Activated naive CD4-positive, alpha-beta T cell treated with anti-CD3 and anti-CD28 coated beads, Interleukin-2, amount 10 ng/mL, durations not matched to agents 7 days and 5 days (primary cell): ENCODE measurements at regions not wholly inside any gene's neighbourhood (a gene's known extent, or its start where the extent isn't known, plus 50 kb on each side); places are given as distances from the start of the nearest gene placed in this dataset.

Source experiments
- CTCF ChIA-PET: fragments of 350-600 bp; sonication (Branson Sonifier 250); formaldehyde crosslinking; loops from one replicate; lab custom pipeline; 2021; ENCODE audit warnings: antibody characterized with exemption; lab: Charles Lee
- DNase-seq: peaks from one replicate; pipeline ENCODE4 v3.0.0-alpha.2; 2020
- H3K27ac Mint-ChIP-seq: one replicate; pipeline ENCODE4 v1.8.0; 2021; ENCODE audit warnings: mild to moderate bottlenecking, moderate library complexity, mixed read lengths
- H3K27me3 Mint-ChIP-seq: one replicate; pipeline ENCODE4 v1.8.0; 2021; ENCODE audit warnings: mild to moderate bottlenecking, mixed read lengths
- H3K36me3 Mint-ChIP-seq: one replicate; pipeline ENCODE4 v1.8.0; 2021; ENCODE audit warnings: mixed read lengths
- H3K4me1 Mint-ChIP-seq: one replicate; pipeline ENCODE4 v1.8.0; 2021; ENCODE audit warnings: mixed read lengths
- H3K4me3 Mint-ChIP-seq: one replicate; pipeline ENCODE4 v1.8.0; 2021; ENCODE audit warnings: mild to moderate bottlenecking, moderate library complexity, mixed read lengths
- H3K9me3 Mint-ChIP-seq: one replicate; pipeline ENCODE4 v1.8.0; 2021; ENCODE audit warnings: mixed read lengths

DNA sequence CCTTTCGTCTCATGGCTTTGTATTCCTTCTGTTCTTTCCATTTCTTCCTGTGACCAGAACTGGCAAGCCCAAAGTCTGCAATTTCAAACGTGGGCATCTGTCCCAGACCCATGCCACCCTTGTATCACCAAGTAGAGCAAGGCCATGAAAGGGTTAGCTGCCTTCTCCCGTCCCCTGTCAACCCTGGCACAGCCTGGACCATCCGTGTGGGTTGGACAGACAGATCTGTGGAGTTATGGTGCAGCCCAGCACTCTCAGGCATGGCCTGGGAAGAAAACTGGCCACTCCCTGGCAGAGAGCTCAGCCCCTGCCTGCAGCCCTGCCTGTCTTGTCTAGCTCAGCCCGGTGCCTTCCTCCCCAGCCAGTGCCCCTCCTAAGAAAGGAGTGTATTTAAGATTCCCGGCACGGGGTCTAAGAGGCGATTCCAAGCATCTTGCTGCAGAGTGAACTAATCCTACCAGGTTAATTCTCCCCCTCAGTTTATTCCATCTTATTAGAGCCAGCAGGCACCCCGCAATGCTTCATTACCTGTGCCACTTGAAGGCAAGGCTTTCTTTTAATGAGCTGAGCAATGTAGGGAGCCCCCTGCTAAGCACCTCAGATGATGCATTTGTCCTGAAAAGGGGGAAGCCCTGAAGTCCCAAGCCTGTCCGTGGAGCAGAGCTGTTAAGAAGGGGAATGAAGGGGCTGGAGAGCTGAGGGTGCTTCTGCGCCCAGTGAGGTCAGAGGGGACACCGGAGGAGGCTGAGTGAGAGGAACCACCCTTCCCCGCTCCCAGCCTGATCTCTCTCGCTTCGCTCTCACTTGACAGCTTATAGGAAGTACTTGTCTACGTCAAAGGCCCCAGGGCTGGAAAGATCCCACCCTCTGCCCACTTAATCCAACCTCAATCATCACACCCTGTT, 130.6 kb downstream of the SPATA19 start:
- Mint-ChIP-seq H3K9me3 (no peaks in the 10 kb centered on the region), H3K36me3 (no peaks in the 10 kb centered on the region), H3K27ac (no peak overlapping the region), H3K4me3 (no peak overlapping the region), H3K27me3 (peaks cover 5% of the 10 kb centered on the region), H3K4me1 (no peaks in the 10 kb centered on the region)
- DNase-seq, result no peak
- CTCF ChIA-PET, result no interaction called here

- DNase-seq, result no peak
- Mint-ChIP-seq H3K27ac (no peak overlapping the region), H3K9me3 (no peaks in the 10 kb centered on the region), H3K36me3 (no peaks in the 10 kb centered on the region), H3K27me3 (peaks cover 5% of the 10 kb centered on the region), H3K4me3 (no peak overlapping the region), H3K4me1 (no peaks in the 10 kb centered on the region)
- CTCF ChIA-PET, result no interaction called here
Measured at GRCh38 chr11:133713844-133714243, 131.5 kb downstream of the SPATA19 start.

DNA sequence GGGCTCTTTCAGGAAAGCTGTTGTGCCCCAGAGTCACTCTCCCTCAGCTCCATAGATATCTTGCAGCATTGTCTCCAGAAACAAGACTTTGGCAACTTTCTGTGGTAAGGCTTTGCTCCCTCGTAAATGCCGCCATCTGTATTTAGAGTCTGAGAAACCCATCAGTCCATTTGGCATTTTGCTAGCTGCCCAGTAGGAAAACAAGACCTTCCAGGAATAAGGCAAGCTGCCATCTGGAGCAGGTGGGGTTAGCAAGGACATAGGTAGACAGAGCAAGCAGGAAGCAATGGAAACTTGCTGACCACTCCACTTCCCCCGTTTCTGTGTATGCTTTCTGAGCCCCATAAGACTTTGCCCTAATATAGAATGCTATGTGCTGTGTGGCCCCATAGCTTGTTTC, 131.9 kb downstream of the SPATA19 start:
- Mint-ChIP-seq H3K4me3 (no peak overlapping the region), H3K27me3 (peaks cover 5% of the 10 kb centered on the region), H3K4me1 (no peaks in the 10 kb centered on the region), H3K36me3 (no peaks in the 10 kb centered on the region), H3K27ac (no peak overlapping the region), H3K9me3 (no peaks in the 10 kb centered on the region)
- CTCF ChIA-PET, result no interaction called here
- no peak for DNase-seq

DNA sequence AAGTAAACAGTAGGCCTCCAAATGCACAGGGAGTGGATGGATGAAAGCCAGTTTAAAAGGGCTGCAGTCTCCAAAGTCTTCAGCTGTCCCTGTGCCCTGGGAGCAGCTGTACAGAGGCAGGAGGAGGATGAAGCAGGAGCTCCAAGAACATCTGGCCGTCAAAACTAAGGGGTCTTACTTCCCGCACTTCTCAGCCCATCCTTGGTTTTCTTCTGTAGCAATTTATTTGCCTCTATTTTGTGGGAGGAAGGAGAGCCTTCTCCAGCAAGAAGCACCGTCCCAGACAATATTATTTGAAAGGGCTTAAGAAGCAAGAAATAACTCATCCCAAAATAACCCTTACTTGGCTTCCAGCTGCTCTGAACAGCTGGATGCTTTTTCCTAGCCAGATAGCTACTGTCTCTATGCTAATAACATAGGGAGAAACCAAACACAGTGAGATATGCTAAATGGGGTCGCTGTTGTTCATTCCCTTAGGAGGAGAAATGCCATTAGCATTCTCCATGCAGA, 133.2 kb downstream of the SPATA19 start:
- DNase-seq, result no peak
- H3K27ac Mint-ChIP-seq, result no peak overlapping the region
- no peaks in the 10 kb centered on the region for H3K4me1 Mint-ChIP-seq
- no peak overlapping the region for H3K4me3 Mint-ChIP-seq
- no peaks in the 10 kb centered on the region for H3K9me3 Mint-ChIP-seq
- no peaks in the 10 kb centered on the region for H3K36me3 Mint-ChIP-seq
- CTCF ChIA-PET, result no interaction called here
- H3K27me3 Mint-ChIP-seq, result peaks cover 5% of the 10 kb centered on the region

GRCh38 chr11:133711545-133711944, 133.8 kb downstream of the SPATA19 start:
- Mint-ChIP-seq H3K27me3 (peaks cover 5% of the 10 kb centered on the region), H3K4me1 (no peaks in the 10 kb centered on the region), H3K27ac (no peak overlapping the region), H3K36me3 (no peaks in the 10 kb centered on the region), H3K9me3 (no peaks in the 10 kb centered on the region), H3K4me3 (no peak overlapping the region)
- CTCF ChIA-PET, result no interaction called here
- DNase-seq, result no peak

DNA sequence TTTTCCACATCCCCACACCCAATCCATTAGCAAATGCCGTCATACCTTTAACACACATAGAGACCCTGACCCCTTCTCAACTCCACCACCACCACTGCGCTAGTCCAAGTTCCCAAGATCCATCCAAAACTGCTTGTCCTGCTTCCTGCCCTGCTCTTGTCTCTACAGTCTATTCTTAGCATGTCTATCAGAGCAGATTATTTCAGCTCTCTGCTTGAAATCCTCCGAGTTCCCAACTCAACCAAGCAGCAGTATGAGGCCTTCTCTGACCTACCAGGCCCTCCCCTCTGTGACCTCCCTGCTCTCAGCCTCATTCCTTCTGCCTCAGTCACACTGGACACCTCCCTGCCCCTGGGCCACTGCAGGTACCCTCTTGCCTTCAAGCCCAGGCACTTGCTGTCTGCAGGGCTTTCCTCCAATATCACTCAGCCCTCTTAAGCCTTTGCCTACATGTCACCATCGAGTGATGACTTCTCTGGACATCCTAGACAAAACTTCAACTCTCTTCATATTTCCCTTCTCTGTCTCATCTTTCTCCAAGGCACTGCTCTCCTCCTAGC, 134.6 kb downstream of the SPATA19 start:
- DNase-seq, result no peak
- Mint-ChIP-seq H3K9me3 (no peaks in the 10 kb centered on the region), H3K4me3 (no peak overlapping the region), H3K4me1 (no peaks in the 10 kb centered on the region), H3K27me3 (peaks cover 4% of the 10 kb centered on the region), H3K27ac (no peak overlapping the region), H3K36me3 (no peaks in the 10 kb centered on the region)
- CTCF ChIA-PET, result no interaction called here

GRCh38 chr11:133710241-133710640, 135.1 kb downstream of the SPATA19 start:
- Mint-ChIP-seq H3K27ac (no peak overlapping the region), H3K9me3 (no peaks in the 10 kb centered on the region), H3K36me3 (no peaks in the 10 kb centered on the region), H3K4me3 (no peak overlapping the region), H3K4me1 (no peaks in the 10 kb centered on the region), H3K27me3 (no peaks in the 10 kb centered on the region)
- CTCF ChIA-PET, result no interaction called here
- no peak for DNase-seq

DNA sequence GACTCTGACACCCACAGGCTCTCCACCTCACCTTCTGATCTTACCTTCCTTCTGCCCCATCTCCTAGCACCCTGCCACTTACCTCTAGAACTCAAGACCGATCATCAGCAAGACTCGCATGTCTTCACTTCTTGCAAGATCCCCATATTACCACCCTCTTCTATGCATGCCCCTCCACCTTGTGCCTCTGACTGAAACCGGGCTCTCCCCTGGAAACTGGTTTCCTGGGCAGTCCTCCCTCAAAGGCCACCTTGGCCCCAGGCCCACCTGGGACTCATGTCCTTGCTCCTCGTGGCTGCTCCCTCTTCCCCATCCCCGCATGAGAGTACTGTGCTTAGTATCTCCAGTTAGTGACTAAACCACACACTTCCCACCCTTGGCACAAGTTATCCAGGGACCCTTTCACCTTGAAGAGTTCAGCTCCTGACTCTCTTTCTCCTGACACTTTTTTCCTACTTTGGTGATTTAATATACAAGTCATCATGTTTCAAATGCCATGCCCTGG, 136.7 kb downstream of the SPATA19 start:
- CTCF ChIA-PET, result no interaction called here
- Mint-ChIP-seq H3K4me1 (no peaks in the 10 kb centered on the region), H3K27me3 (no peaks in the 10 kb centered on the region), H3K27ac (no peak overlapping the region), H3K9me3 (no peaks in the 10 kb centered on the region), H3K4me3 (no peak overlapping the region), H3K36me3 (no peaks in the 10 kb centered on the region)
- no peak for DNase-seq

- Mint-ChIP-seq H3K27me3 (no peaks in the 10 kb centered on the region), H3K27ac (no peak overlapping the region)
Measured at GRCh38 chr11:133706925-133707794, 138.2 kb downstream of the SPATA19 start.

GRCh38 chr11:133705873-133706272, 139.4 kb downstream of the SPATA19 start:
- H3K27ac Mint-ChIP-seq, result no peak overlapping the region

More at GRCh38 chr11:133706925-133707794, 138.2 kb downstream of the SPATA19 start:
- Mint-ChIP-seq H3K4me3 (no peak overlapping the region), H3K9me3 (no peaks in the 10 kb centered on the region), H3K4me1 (no peaks in the 10 kb centered on the region), H3K36me3 (no peaks in the 10 kb centered on the region)
- DNase-seq, result no peak
- CTCF ChIA-PET, result no interaction called here

DNA sequence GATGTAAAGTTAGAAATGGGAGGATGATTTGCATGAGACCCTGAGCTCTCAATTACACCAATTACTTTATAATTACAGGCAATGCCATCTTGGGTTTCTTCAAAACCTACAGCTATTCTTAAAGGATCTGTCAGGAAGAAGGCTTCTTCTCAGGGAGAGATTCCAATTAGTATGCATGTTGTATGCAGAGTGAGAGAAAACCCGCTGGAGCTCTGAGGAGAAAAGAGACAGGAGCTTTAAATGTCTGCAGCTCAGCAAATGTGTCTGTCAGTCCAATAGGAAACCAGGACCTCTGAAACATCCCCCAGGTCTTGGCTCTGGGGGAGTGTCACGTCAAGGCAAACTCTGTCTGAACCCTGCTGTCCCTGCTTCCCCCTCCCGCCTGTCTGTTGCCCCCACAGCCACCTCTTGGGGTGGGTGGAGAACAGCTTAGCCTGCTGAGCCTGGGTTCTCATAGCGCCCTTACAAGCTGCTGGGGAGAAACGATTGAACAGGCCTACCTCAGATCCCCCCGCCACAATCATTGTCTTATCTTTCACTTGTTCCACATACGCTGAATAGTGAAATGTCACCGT, 140.2 kb downstream of the SPATA19 start:
- H3K36me3 Mint-ChIP-seq, result no peaks in the 10 kb centered on the region
- H3K4me3 Mint-ChIP-seq, result no peak overlapping the region
- DNase-seq, result no peak
- H3K27me3 Mint-ChIP-seq, result no peaks in the 10 kb centered on the region
- CTCF ChIA-PET, result no interaction called here
- no peaks in the 10 kb centered on the region for H3K4me1 Mint-ChIP-seq
- no peaks in the 10 kb centered on the region for H3K9me3 Mint-ChIP-seq
- H3K27ac Mint-ChIP-seq, result no peak overlapping the region

More at GRCh38 chr11:133705873-133706272, 139.4 kb downstream of the SPATA19 start:
- H3K27me3 Mint-ChIP-seq, result no peaks in the 10 kb centered on the region
- CTCF ChIA-PET, result no interaction called here
- no peaks in the 10 kb centered on the region for H3K4me1 Mint-ChIP-seq
- no peak overlapping the region for H3K4me3 Mint-ChIP-seq
- no peak for DNase-seq
- no peaks in the 10 kb centered on the region for H3K9me3 Mint-ChIP-seq
- no peaks in the 10 kb centered on the region for H3K36me3 Mint-ChIP-seq

GRCh38 chr11:133699071-133699470, 146.2 kb downstream of the SPATA19 start:
- H3K27ac Mint-ChIP-seq, result no peak overlapping the region
- H3K9me3 Mint-ChIP-seq, result no peaks in the 10 kb centered on the region
- DNase-seq, result no peak
- CTCF ChIA-PET, result interaction anchor here (0.5 to 1.1 kb wide), 2 partner anchors 23 to 1170 kb away, joined by 3 read pairs; no protein-coding TSS in a partner anchor
- H3K27me3 Mint-ChIP-seq, result no peaks in the 10 kb centered on the region
- no peaks in the 10 kb centered on the region for H3K36me3 Mint-ChIP-seq
- H3K4me1 Mint-ChIP-seq, result no peaks in the 10 kb centered on the region
- H3K4me3 Mint-ChIP-seq, result no peak overlapping the region

DNA sequence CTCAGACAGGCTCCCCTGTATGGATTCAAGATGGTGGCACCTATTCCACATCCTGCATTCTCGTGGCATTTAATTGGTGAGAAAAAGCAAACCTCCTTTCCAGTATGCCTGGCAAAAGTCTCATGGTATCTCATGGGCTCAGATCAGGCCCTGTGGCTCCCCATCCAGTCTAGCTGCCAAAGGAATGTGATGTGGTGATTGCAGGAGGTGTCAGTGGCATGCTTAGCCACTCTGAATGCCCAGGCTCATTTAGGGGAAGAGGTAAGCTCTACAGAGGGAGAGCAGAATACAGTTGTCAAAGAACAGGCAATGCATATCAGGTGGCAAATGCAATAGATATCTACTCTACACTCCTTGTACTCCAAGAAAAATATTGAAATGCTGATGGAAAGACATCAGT, 146.7 kb downstream of the SPATA19 start:
- no peaks in the 10 kb centered on the region for H3K36me3 Mint-ChIP-seq
- no peak overlapping the region for H3K27ac Mint-ChIP-seq
- no peak for DNase-seq
- H3K4me3 Mint-ChIP-seq, result no peak overlapping the region
- CTCF ChIA-PET, result interaction anchor here (0.5 to 1.1 kb wide), 2 partner anchors 23 to 1170 kb away, joined by 3 read pairs; no protein-coding TSS in a partner anchor
- no peaks in the 10 kb centered on the region for H3K4me1 Mint-ChIP-seq
- H3K9me3 Mint-ChIP-seq, result no peaks in the 10 kb centered on the region
- H3K27me3 Mint-ChIP-seq, result no peaks in the 10 kb centered on the region
